ENCODE measurements at regions not wholly inside any gene's neighbourhood (a gene's known extent, or its start where the extent isn't known, plus 50 kb on each side); places are given as distances from the start of the nearest gene placed in this dataset.

GRCh38 chr13:76693086-76693485, 193.1 kb downstream of the KCTD12 start:
- TF ChIP-seq CTCF (IDR thresholded peaks at IDR 0.05), result no peak
- TF ChIP-seq POLR2AphosphoS5 (IDR thresholded peaks at IDR 0.05), result no peak

Data from sigmoid colon (tissue), 4 donors.